ENCODE measurements at regions not wholly inside any gene's neighbourhood (a gene's known extent, or its start where the extent isn't known, plus 50 kb on each side); places are given as distances from the start of the nearest gene placed in this dataset.

GRCh38 chr11:122348659-122349409 is 232.8 kb upstream of the BLID start:
- no peak overlapping the region for H3K4me3 ChIP-seq (ENCODE audit: low read length)
- DNase-seq: no peak
- no peak overlapping the region for H3K27ac ChIP-seq (ENCODE audit: low read length)
- H3K27me3 ChIP-seq (ENCODE audit: control insufficient read depth, insufficient read depth, low read length): no peaks in the 10 kb centered on the region
- H3K4me1 ChIP-seq (ENCODE audit: control insufficient read depth, insufficient read depth, low read length): no peaks in the 10 kb centered on the region
- H3K36me3 ChIP-seq (ENCODE audit: control insufficient read depth, insufficient read depth, low read length): no peaks in the 10 kb centered on the region
- no peaks in the 10 kb centered on the region for H3K9me3 ChIP-seq (ENCODE audit: control insufficient read depth, low read depth, low read length)
- WGBS (ENCODE audit: insufficient coverage, low lambda C conversion rate): 80% methylated on average over 2 of the region's 9 CpGs

GRCh38 chr11:122346006-122346405 is 230.0 kb upstream of the BLID start:
- 100% methylated on average over 1 of the region's 2 CpGs for WGBS (ENCODE audit: insufficient coverage, low lambda C conversion rate)
- no peaks in the 10 kb centered on the region for H3K9me3 ChIP-seq (ENCODE audit: control insufficient read depth, low read depth, low read length)
- H3K36me3 ChIP-seq (ENCODE audit: control insufficient read depth, insufficient read depth, low read length): no peaks in the 10 kb centered on the region
- DNase-seq: no peak
- H3K4me1 ChIP-seq (ENCODE audit: control insufficient read depth, insufficient read depth, low read length): no peaks in the 10 kb centered on the region
- H3K4me3 ChIP-seq (ENCODE audit: low read length): no peak overlapping the region
- no peaks in the 10 kb centered on the region for H3K27me3 ChIP-seq (ENCODE audit: control insufficient read depth, insufficient read depth, low read length)
- H3K27ac ChIP-seq (ENCODE audit: low read length): no peak overlapping the region

GRCh38 chr11:122345586-122345985 is 229.6 kb upstream of the BLID start:
- Histone ChIP-seq H3K36me3 (ENCODE audit: control insufficient read depth, insufficient read depth, low read length) (no peaks in the 10 kb centered on the region), H3K4me1 (ENCODE audit: control insufficient read depth, insufficient read depth, low read length) (no peaks in the 10 kb centered on the region), H3K4me3 (ENCODE audit: low read length) (no peak overlapping the region), H3K9me3 (ENCODE audit: control insufficient read depth, low read depth, low read length) (no peaks in the 10 kb centered on the region), H3K27ac (ENCODE audit: low read length) (no peak overlapping the region), H3K27me3 (ENCODE audit: control insufficient read depth, insufficient read depth, low read length) (no peaks in the 10 kb centered on the region)
- WGBS (ENCODE audit: insufficient coverage, low lambda C conversion rate): 83% methylated on average over 2 of the region's 7 CpGs
- no peak for DNase-seq

GRCh38 chr11:122344215-122344614 is 228.2 kb upstream of the BLID start:
- Histone ChIP-seq H3K4me3 (ENCODE audit: low read length) (no peak overlapping the region), H3K27ac (ENCODE audit: low read length) (no peak overlapping the region), H3K9me3 (ENCODE audit: control insufficient read depth, low read depth, low read length) (no peaks in the 10 kb centered on the region), H3K4me1 (ENCODE audit: control insufficient read depth, insufficient read depth, low read length) (no peaks in the 10 kb centered on the region), H3K27me3 (ENCODE audit: control insufficient read depth, insufficient read depth, low read length) (no peaks in the 10 kb centered on the region), H3K36me3 (ENCODE audit: control insufficient read depth, insufficient read depth, low read length) (no peaks in the 10 kb centered on the region)
- no peak for DNase-seq
- WGBS (ENCODE audit: insufficient coverage, low lambda C conversion rate): 78% methylated on average over 3 of the region's 3 CpGs

GRCh38 chr11:122343210-122343609 is 227.2 kb upstream of the BLID start:
- no peak overlapping the region for H3K4me3 ChIP-seq (ENCODE audit: low read length)
- no peaks in the 10 kb centered on the region for H3K4me1 ChIP-seq (ENCODE audit: control insufficient read depth, insufficient read depth, low read length)
- H3K36me3 ChIP-seq (ENCODE audit: control insufficient read depth, insufficient read depth, low read length): no peaks in the 10 kb centered on the region
- no peaks in the 10 kb centered on the region for H3K9me3 ChIP-seq (ENCODE audit: control insufficient read depth, low read depth, low read length)
- no peak overlapping the region for H3K27ac ChIP-seq (ENCODE audit: low read length)
- WGBS (ENCODE audit: insufficient coverage, low lambda C conversion rate): no CpG with 5 or more reads among the region's 3 CpGs
- DNase-seq: no peak
- H3K27me3 ChIP-seq (ENCODE audit: control insufficient read depth, insufficient read depth, low read length): no peaks in the 10 kb centered on the region

GRCh38 chr11:122342089-122342744 is 226.2 kb upstream of the BLID start:
- no CpG with 5 or more reads among the region's 4 CpGs for WGBS (ENCODE audit: insufficient coverage, low lambda C conversion rate)
- Histone ChIP-seq H3K27me3 (ENCODE audit: control insufficient read depth, insufficient read depth, low read length) (no peaks in the 10 kb centered on the region), H3K4me1 (ENCODE audit: control insufficient read depth, insufficient read depth, low read length) (no peaks in the 10 kb centered on the region), H3K36me3 (ENCODE audit: control insufficient read depth, insufficient read depth, low read length) (no peaks in the 10 kb centered on the region), H3K9me3 (ENCODE audit: control insufficient read depth, low read depth, low read length) (no peaks in the 10 kb centered on the region), H3K27ac (ENCODE audit: low read length) (no peak overlapping the region), H3K4me3 (ENCODE audit: low read length) (no peak overlapping the region)
- no peak for DNase-seq

GRCh38 chr11:122341477-122341876 is 225.5 kb upstream of the BLID start:
- Histone ChIP-seq H3K27ac (ENCODE audit: low read length) (no peak overlapping the region), H3K4me1 (ENCODE audit: control insufficient read depth, insufficient read depth, low read length) (no peaks in the 10 kb centered on the region), H3K27me3 (ENCODE audit: control insufficient read depth, insufficient read depth, low read length) (no peaks in the 10 kb centered on the region), H3K4me3 (ENCODE audit: low read length) (no peak overlapping the region), H3K9me3 (ENCODE audit: control insufficient read depth, low read depth, low read length) (no peaks in the 10 kb centered on the region), H3K36me3 (ENCODE audit: control insufficient read depth, insufficient read depth, low read length) (no peaks in the 10 kb centered on the region)
- WGBS (ENCODE audit: insufficient coverage, low lambda C conversion rate): 67% methylated on average over 1 of the region's 2 CpGs
- no peak for DNase-seq

GRCh38 chr11:122340607-122341290 is 224.7 kb upstream of the BLID start:
- no peak for DNase-seq
- Histone ChIP-seq H3K27ac (ENCODE audit: low read length) (no peak overlapping the region), H3K4me3 (ENCODE audit: low read length) (no peak overlapping the region), H3K27me3 (ENCODE audit: control insufficient read depth, insufficient read depth, low read length) (no peaks in the 10 kb centered on the region), H3K36me3 (ENCODE audit: control insufficient read depth, insufficient read depth, low read length) (no peaks in the 10 kb centered on the region), H3K9me3 (ENCODE audit: control insufficient read depth, low read depth, low read length) (no peaks in the 10 kb centered on the region), H3K4me1 (ENCODE audit: control insufficient read depth, insufficient read depth, low read length) (no peaks in the 10 kb centered on the region)
- WGBS (ENCODE audit: insufficient coverage, low lambda C conversion rate): 58% methylated on average over 2 of the region's 3 CpGs

- Histone ChIP-seq H3K27me3 (ENCODE audit: control insufficient read depth, insufficient read depth, low read length) (no peaks in the 10 kb centered on the region), H3K36me3 (ENCODE audit: control insufficient read depth, insufficient read depth, low read length) (no peaks in the 10 kb centered on the region), H3K27ac (ENCODE audit: low read length) (no peak overlapping the region), H3K4me1 (ENCODE audit: control insufficient read depth, insufficient read depth, low read length) (no peaks in the 10 kb centered on the region), H3K9me3 (ENCODE audit: control insufficient read depth, low read depth, low read length) (no peaks in the 10 kb centered on the region), H3K4me3 (ENCODE audit: low read length) (no peak overlapping the region)
- 80% methylated on average over 1 of the region's 2 CpGs for WGBS (ENCODE audit: insufficient coverage, low lambda C conversion rate)
- no peak for DNase-seq
Measured at GRCh38 chr11:122339436-122340060, 223.5 kb upstream of the BLID start.

GRCh38 chr11:122337704-122338103 is 221.7 kb upstream of the BLID start:
- Histone ChIP-seq H3K27ac (ENCODE audit: low read length) (no peak overlapping the region), H3K4me1 (ENCODE audit: control insufficient read depth, insufficient read depth, low read length) (no peaks in the 10 kb centered on the region), H3K27me3 (ENCODE audit: control insufficient read depth, insufficient read depth, low read length) (no peaks in the 10 kb centered on the region), H3K4me3 (ENCODE audit: low read length) (no peak overlapping the region), H3K9me3 (ENCODE audit: control insufficient read depth, low read depth, low read length) (no peaks in the 10 kb centered on the region), H3K36me3 (ENCODE audit: control insufficient read depth, insufficient read depth, low read length) (no peaks in the 10 kb centered on the region)
- DNase-seq: no peak
- no CpG with 5 or more reads among the region's 4 CpGs for WGBS (ENCODE audit: insufficient coverage, low lambda C conversion rate)

All from large intestine (tissue), 3 donors.